ENCODE measurements at regions not wholly inside any gene's neighbourhood (a gene's known extent, or its start where the extent isn't known, plus 50 kb on each side); places are given as distances from the start of the nearest gene placed in this dataset.

DNA sequence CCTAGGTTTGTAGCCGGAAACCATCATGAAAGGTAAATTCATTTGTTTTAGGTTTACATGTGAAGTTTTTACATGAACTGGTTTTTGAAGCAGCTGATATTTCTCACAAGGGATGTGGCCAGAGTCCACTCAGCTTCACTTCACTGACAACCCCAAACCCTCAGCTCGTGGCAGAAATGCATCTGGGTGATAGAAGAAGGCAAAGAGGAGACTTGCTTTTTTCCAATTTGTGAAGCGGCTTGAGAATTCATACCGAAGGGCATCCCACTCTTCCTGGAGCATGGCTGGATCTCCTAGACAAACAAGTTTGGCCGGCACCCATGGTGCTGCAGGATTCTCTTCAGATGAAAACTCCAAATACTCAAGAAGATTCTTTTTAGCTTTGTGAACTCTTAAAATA is 392.8 kb upstream of the CNR1 start:
- H3K36me3 ChIP-seq: no peaks in the 10 kb centered on the region
- no peaks in the 10 kb centered on the region for H3K9me3 ChIP-seq
- 66 to 89% (median 84%) methylated on average over 5 of the region's 5 CpGs for WGBS, 3 donors
- no peaks in the 10 kb centered on the region for H3K27me3 ChIP-seq
- H3K4me3 ChIP-seq: no peak overlapping the region
- DNase-seq: no peak
- TF ChIP-seq, protein P1, sequence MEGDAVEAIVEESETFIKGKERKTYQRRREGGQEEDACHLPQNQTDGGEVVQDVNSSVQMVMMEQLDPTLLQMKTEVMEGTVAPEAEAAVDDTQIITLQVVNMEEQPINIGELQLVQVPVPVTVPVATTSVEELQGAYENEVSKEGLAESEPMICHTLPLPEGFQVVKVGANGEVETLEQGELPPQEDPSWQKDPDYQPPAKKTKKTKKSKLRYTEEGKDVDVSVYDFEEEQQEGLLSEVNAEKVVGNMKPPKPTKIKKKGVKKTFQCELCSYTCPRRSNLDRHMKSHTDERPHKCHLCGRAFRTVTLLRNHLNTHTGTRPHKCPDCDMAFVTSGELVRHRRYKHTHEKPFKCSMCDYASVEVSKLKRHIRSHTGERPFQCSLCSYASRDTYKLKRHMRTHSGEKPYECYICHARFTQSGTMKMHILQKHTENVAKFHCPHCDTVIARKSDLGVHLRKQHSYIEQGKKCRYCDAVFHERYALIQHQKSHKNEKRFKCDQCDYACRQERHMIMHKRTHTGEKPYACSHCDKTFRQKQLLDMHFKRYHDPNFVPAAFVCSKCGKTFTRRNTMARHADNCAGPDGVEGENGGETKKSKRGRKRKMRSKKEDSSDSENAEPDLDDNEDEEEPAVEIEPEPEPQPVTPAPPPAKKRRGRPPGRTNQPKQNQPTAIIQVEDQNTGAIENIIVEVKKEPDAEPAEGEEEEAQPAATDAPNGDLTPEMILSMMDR (IDR thresholded peaks at IDR 0.05): no peak
- no peak for TF ChIP-seq POLR2A (IDR thresholded peaks at IDR 0.05)
- TF ChIP-seq EP300 (IDR thresholded peaks at IDR 0.05): no peak
- peaks cover 2% of the 10 kb centered on the region for H3K4me1 ChIP-seq (ENCODE audit: insufficient read depth)
- intact Hi-C loops (cut with DNase I): no loop called here
- no peak overlapping the region for H3K27ac ChIP-seq

GRCh38 chr6:88556663-88557062 is 390.5 kb upstream of the CNR1 start:
- no peak overlapping the region for H3K4me3 ChIP-seq
- DNase-seq: no peak
- TF ChIP-seq, protein P1 (IDR thresholded peaks at IDR 0.05): no peak
- TF ChIP-seq POLR2A (IDR thresholded peaks at IDR 0.05): no peak
- no peak for TF ChIP-seq EP300 (IDR thresholded peaks at IDR 0.05)
- H3K4me1 ChIP-seq (ENCODE audit: insufficient read depth): peaks cover 2% of the 10 kb centered on the region
- WGBS, 3 donors: 25 to 86% (median 29%) methylated on average over 3 to 4 of the region's 4 CpGs
- H3K27ac ChIP-seq: no peak overlapping the region
- intact Hi-C loops (cut with DNase I): no loop called here
- no peaks in the 10 kb centered on the region for H3K36me3 ChIP-seq
- no peaks in the 10 kb centered on the region for H3K27me3 ChIP-seq
- H3K9me3 ChIP-seq: no peaks in the 10 kb centered on the region

DNA sequence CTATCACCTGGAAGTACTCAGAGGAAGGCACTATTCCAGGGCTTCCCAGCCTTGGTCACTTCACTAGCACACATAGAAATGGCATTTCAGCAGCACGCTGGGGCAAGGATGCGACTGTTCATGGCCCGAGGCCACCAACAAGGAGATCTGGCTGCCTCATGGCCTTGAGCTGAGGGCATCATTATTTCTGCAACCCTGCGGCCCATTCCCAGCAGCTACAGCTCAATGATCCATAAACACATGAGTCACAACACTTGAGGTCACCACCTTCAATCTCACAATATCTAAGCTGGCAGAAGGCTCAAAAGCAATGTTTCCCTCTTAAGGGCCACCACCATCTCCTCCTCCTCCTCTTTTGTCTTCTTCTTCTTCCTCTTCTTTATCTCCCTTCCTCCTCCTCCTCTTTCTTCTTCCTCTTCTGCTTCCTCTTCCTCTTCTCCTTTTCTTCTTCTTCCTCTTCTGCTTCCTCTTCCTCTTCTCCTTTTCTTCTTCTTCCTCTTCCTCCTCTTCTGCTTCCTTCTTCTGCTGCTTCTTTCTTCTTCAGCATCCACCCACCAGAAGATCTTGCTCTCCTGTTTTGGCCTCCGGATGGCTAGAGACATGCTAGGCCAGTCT is 382.9 kb upstream of the CNR1 start:
- intact Hi-C loops (cut with DNase I): no loop called here
- no peaks in the 10 kb centered on the region for H3K4me1 ChIP-seq (ENCODE audit: insufficient read depth)
- H3K27ac ChIP-seq: no peak overlapping the region
- H3K9me3 ChIP-seq: no peaks in the 10 kb centered on the region
- WGBS, 3 donors: 72 to 85% (median 77%) methylated on average over 5 of the region's 5 CpGs
- TF ChIP-seq, protein P1 (IDR thresholded peaks at IDR 0.05): no peak
- TF ChIP-seq POLR2A (IDR thresholded peaks at IDR 0.05): no peak
- no peak for TF ChIP-seq EP300 (IDR thresholded peaks at IDR 0.05)
- no peak for DNase-seq
- no peaks in the 10 kb centered on the region for H3K27me3 ChIP-seq
- no peaks in the 10 kb centered on the region for H3K36me3 ChIP-seq
- H3K4me3 ChIP-seq: no peak overlapping the region

DNA sequence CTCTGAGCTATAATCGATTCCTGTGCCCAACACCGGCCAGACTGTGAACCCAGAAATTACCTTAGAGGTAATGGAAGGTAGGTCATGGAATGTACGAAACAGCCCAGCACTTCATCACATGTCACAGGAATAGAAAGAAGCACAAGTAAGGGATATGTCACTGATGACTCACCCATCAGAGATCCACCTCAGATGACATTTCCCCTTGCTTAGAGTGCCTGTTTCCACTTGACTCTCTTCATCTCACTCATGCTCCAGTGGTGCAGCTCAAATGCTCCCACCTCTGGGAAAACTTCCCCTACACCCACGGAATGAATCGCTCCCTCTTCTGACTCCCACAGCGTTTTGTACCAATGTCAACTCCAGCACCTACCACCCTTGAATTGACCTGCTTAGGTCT is 381.6 kb upstream of the CNR1 start:
- Histone ChIP-seq H3K27me3 (no peaks in the 10 kb centered on the region), H3K4me3 (no peak overlapping the region), H3K36me3 (no peaks in the 10 kb centered on the region), H3K9me3 (no peaks in the 10 kb centered on the region), H3K27ac (no peak overlapping the region), H3K4me1 (ENCODE audit: insufficient read depth) (no peaks in the 10 kb centered on the region)
- WGBS, 3 donors: 93 to 96% (median 95%) methylated on average over 6 of the region's 6 CpGs
- no peak for DNase-seq
- intact Hi-C loops (cut with DNase I): no loop called here
- TF ChIP-seq POLR2A (IDR thresholded peaks at IDR 0.05) (no peak), EP300 (IDR thresholded peaks at IDR 0.05) (no peak)
- TF ChIP-seq, protein P1 (IDR thresholded peaks at IDR 0.05): no peak

All from ovary (tissue), 7 donors.